AG09309 (cell line): ENCODE measurements at regions not wholly inside any gene's neighbourhood (a gene's known extent, or its start where the extent isn't known, plus 50 kb on each side); places are given as distances from the start of the nearest gene placed in this dataset.
"Not testable (repeated sequence)": the region's sequence is repeated elsewhere in the genome, so short reads cannot be mapped to it uniquely, and the experiment has no call there.

ENCODE experiments used
- DNase-seq: peaks from one replicate; pipeline ENCODE4 v3.0.0-alpha.2; 2010; ENCODE audit warnings: low read depth
- H3K4me3 ChIP-seq: 2 replicates; pipeline ENCODE4 v1.5.1; 2011; ENCODE audit warnings: mild to moderate bottlenecking, low read depth, low read length, moderate library complexity; ENCODE audit not compliant: control insufficient read depth
- CTCF ChIP-seq: IDR thresholded peaks from 2 replicates; pipeline ENCODE4 v1.5.1; 2011; ENCODE audit warnings: mild to moderate bottlenecking, low read depth, low read length, inconsistent platforms; ENCODE audit not compliant: insufficient read depth, control insufficient read depth; ENCODE audit errors: missing control alignments

DNA sequence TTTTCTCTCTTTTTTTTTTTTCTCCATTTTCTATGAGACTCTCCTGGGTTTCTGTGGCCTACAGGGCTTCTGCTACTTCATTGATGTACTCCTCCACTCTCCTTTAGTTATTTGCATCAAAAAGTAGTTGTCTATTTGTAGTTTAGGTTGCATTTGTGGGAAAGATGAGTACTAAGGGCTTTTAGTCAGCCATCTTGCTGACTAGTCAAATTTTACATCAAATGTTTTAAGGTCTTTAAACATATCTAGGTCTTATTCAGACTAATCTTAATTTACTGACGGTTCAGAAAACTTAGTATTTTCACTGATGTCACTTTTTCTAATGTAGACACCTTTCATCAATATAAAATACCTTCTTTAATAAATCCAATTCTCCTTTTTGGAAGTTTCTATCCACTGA is 871.0 kb downstream of the PLOD2 start:
- TF ChIP-seq CTCF: no peak
- DNase-seq: no peak
- H3K4me3 ChIP-seq: no peak overlapping the region

- no peak for TF ChIP-seq CTCF
- no peak overlapping the region for H3K4me3 ChIP-seq
- DNase-seq: no peak
These were observed 866.4 kb downstream of the PLOD2 start for GRCh38 chr3:145294572-145294971.

GRCh38 chr3:145307272-145307671 is 853.7 kb downstream of the PLOD2 start:
- no peak for DNase-seq
- H3K4me3 ChIP-seq: no peak overlapping the region
- no peak for TF ChIP-seq CTCF

- no peak for TF ChIP-seq CTCF
- no peak overlapping the region for H3K4me3 ChIP-seq
- DNase-seq: no peak
These were observed 847.2 kb downstream of the PLOD2 start for GRCh38 chr3:145313751-145314150.

DNA sequence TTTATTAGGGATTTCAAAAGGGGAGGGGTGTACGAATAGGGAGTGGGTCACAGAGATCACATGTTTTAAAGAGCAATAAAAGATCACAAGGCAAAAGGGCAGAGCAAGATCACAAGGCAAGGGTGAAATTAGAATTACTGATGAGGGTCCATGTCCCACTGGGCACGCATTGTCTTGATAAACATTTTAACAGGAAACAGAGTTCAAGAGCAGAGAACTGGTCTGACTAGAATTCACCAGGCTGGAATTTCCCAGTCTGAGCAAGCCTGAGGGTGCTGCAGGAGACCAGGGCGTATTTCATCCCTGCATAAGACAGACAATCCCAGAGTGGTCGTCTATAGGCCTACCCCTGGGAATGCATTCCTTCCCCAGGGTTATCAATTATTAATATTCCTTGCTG is 844.7 kb downstream of the PLOD2 start:
- DNase-seq, H3K4me3 ChIP-seq: not testable (repeated sequence)

DNA sequence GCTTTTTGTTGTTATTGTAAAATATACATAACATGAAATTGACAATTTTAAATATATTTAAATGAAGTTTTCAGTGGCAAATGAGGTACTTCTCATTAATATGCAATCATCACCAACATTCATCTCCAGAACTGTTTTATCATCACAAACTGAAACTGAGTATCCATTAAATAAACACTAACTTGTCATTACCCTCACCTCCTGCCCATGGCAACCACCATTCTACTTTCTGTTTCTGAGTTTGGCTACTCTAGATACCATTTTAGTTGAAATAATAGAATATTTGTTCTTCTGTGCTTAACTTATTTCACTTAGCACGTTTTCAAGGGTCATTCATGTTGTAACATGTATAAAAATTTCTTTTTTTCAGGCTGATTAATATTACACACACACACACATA is 834.3 kb downstream of the PLOD2 start:
- DNase-seq: no peak
- TF ChIP-seq CTCF: no peak
- no peak overlapping the region for H3K4me3 ChIP-seq

DNA sequence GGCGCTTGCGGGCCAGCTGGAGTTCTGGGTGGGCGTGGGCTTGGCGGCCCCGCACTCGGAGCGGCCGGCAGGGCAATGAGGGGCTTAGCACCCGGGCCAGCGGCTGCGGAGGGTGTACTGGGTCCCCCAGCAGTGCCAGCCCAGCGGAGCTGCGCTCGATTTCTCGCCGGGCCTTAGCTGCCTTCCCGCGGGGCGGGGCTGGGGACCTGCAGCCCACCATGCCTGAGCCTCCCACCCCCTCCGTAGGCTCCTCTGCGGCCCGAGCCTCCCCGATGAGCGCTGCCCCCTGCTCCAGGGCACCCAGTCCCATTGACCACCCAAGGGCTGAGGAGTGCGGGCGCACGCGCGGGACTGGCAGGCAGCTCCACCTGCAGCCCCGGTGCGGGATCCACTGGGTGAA is 827.6 kb downstream of the PLOD2 start:
- not testable (repeated sequence) for H3K4me3 ChIP-seq, DNase-seq

DNA sequence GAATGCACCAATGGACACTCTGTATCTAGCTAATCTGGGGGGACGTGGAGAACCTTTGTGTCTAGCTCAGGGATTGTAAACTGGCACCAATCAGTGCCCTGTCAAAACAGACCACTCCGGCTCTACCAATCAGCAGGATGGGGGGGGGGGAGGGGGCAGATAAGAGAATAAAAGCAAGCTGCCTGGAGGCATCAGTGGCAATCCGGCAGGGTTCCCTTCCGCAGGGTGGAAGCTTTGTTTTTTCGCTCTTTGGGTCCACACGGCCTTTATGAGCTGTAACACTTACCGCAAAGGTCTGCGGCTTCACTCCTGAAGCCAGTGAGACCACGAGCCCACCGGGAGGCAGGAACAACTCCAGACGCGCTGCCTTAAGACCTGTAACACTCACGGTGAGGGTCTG is 827.1 kb downstream of the PLOD2 start:
- no peak for DNase-seq
- TF ChIP-seq CTCF: no peak
- H3K4me3 ChIP-seq: no peak overlapping the region
